HT-29 (cell line): ENCODE measurements at regions not wholly inside any gene's neighbourhood (a gene's known extent, or its start where the extent isn't known, plus 50 kb on each side); places are given as distances from the start of the nearest gene placed in this dataset.

ENCODE experiments used
- DNase-seq: peaks from one replicate; pipeline ENCODE4 v3.0.0-alpha.2; 2015; ENCODE audit warnings: low spot score

DNA sequence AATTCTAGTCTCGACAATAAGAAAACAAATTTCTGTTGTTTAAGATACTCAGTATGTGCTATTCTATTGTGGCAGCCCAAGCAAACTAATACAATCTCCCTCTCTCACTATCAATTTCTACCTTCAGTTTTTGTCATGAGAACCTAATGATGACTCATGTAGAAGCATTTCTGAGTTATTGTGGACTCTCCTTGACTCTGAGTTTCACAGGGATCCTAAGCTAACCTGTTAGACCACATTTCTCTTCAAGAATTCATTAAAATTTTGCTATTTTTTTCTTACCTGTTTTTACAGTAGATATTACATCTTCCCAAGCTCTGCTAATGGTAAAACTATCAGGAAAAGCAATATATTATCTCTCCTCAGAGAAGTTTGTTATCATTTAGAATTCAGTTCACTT, 599.1 kb upstream of the TYRP1 start:
- no peak for DNase-seq

DNA sequence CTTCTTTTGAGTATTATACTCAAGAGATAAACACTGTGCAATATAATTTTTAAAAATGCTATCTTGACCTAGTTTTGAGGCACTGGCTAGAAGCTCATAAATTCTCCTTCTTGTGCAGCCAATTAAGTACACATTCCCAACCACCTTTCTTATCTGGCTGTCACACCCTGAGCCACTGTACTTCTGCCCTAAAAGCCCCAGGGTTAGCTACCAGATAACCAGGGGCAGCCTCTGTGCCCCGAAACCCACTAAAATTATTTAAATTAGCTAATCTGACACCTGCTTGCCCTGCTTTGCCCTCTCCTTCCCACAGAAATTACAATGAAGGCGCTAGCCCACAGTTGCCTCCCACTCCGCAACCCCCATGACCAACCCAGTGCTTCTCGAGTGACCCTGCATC, 597.3 kb upstream of the TYRP1 start:
- DNase-seq: no peak

DNA sequence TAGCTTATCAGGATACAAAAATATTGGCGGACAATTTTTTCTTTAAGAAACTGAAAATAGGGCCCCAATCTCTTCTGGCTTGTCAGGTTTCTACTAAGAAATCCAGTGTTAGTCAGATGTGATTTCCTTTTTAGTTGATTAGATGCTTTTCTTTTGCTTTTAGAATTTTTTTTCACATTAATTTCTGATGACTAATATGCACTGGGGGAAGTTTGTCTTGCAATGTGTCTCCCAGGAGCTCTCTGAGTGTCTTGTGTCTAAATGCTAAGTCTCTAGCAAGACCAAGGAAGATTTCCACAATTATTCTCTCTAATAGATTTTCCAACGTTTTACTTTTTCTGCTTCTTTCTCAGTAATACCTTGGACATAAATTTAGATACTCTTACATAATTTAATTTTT, 559.8 kb upstream of the TYRP1 start:
- DNase-seq: no peak

DNA sequence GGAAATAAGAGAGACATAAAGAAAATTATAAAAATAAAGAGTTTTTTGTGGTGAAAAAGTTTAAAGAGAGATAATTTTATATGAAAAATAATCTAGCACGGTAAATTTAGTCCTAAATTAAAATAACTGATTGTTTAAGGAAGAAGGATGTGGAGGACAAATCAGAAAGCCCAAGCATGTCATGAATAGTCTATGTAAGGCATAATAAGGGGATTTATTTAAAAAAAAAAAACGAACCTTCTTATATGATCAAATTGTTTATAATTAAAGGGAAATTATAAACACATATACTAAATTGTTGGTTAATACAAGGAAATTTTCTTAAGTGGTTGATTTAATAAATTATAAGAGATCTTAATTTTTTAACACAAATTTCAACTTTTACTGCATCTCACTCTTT, 551.8 kb upstream of the TYRP1 start:
- DNase-seq: no peak

DNA sequence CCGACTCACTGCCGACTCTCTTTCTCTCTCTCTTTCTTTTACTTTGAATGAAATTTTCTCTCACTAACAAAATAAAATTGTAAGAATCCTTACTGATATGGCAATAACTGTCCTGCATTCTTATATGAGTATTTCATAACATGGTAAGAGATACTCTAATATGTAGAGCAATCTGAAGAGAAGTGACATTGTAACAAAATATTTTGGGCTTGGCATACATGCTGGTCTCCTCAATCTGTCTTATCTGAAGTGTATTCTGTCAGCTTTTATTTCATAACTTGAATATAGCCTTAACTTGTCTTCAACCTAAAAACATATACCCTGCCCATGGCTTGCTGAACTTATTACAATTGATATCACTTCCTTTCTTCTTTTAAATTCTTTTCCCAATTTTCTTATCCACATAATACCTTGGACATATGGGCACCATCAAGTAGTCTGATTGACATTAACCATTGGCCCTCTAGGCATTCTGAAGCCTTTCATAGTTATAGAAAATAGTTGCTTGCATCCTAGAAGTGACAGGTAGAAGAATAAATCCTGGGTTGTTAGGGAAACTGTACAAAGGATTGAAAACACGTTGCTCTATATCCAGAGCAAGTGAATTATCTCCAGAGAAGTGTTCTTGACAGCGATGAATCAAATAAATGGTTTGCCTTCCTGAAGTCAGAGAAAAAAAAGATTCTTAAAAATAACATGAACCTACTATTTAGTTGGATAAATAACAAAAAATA, 537.6 kb upstream of the TYRP1 start:
- no peak for DNase-seq

DNA sequence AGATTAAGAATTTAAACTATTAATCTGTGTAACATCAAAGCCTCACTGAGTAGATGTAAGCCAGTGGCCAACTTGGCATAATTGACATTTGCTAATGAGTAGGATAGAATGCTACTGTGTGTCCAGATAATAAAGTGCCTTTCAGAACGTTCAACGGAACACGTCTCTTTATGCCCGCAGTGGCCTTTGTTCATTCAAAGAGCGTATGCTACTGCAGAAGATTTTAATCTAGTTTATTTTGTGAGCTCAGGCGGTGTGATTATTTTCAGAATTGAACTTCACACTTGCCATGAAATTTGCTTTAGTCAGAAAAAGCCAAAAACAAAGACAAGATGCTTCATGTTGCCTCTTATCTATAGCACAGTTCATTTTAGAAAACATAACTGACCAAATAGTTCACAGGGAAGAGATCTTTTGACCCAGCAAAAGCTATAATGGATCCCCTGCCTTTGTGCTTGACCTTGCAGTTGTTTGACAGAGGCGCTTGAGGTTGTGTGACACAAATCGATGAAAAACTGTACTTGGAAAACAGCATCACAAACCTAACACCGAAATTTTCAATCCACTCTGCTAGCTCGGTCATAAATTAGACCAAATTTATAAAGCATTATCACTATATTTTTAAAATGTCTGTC, 530.9 kb upstream of the TYRP1 start:
- no peak for DNase-seq

DNA sequence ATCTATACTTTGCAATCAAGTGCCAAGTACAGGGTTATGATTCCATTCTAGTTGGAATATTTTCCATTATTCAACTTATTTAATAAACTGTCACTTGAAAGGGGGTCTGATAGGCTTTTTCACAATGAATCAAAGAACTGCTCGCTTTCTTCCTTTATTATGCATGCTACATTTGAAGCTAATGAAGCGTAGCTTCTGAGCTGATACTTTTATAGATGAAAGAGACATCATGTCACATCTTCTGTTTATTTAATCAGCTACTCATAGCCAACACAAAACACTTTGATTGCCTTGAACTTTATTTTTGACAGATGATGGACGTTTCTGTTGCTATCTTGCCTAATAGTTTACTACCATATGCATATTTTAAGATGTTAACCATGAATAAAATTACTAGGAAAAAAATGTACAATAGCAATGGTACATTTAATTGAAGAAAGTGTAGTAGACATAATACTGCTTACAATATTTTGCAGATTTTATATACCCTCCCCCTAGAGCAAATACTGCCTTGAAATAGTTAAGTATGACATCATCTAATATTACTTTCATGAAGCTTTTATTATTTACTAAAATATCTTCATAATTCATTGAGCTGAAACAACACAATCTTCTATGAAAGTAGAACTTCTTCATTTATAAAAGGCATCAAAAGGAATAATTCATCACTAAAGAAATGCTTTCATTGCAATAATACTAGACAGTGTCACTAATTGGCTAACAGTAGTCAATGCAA, 529.3 kb upstream of the TYRP1 start:
- no peak for DNase-seq

DNA sequence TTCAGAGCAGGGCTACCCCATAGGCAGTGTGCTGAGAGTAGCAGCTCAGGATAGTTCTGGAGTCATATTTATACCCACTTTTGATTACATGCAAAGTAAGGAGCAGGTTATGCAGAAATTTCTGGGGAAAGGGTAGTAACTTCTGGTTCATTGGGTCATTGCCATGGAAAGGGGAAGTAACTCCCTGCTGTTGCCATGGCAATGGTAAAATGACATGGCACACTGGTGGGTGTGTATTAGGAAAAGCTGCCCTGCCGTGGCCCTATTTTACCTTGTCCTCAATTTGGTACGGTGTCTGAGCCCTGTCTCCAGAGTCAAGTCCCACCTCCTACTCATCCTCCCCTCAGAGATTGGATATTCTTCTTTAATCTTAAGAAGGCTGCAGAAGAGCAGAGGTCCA, 526.7 kb upstream of the TYRP1 start:
- no peak for DNase-seq

DNA sequence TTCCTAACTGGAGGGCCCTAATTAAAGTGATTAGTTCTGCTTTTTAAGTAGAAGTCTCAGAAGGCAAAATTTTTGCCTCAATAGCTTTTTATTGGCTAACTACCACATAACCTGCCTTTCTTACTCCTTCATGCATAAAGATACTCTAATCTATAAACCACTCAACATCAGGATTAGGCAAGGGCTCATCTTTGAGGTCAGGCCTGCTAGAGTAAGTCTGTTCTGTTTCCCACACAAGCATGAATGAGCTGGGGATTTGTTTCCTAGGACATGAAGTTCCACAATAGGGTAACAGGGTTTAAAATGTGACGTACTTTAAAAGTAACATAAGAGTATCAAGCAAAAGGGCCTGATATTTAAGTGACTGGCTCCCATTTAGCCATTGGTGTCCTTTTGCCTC, 522.7 kb upstream of the TYRP1 start:
- no peak for DNase-seq

DNA sequence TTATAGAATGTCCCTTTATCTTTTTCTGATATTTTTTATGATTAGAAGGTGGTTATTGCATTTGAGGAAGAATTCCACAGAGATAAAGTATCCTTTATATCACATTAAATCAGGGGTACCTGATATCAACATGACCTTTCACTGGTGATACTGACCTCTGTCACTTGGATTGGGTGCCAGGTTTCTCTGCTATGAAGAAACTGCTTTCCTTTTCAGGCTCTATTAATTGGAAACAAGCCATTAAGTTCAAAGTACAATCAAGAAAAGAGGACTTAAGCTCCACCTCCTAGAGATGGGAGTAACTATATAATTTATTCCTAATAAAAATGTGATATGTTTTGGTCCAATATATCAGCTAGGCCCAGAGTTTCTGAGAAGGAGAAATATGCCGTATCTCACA, 514.6 kb upstream of the TYRP1 start:
- no peak for DNase-seq

DNA sequence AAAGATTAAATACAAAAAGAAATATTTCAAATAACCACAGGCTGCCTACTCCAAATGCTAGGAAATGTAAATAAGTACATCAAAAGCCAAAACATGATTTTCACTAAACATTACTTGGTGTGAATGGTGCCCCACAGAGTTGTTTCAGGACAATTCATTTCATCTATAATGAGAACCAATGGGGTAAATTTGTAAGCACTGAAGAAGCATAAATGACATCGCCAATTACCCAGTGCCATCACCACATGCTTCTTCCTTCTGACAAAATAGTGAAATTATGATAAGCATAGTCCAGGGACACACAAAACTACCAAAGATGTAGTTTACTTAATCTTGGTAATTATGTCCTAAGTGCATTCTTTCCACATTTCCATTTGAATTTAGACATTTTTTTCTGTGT, 510.4 kb upstream of the TYRP1 start:
- DNase-seq: no peak

DNA sequence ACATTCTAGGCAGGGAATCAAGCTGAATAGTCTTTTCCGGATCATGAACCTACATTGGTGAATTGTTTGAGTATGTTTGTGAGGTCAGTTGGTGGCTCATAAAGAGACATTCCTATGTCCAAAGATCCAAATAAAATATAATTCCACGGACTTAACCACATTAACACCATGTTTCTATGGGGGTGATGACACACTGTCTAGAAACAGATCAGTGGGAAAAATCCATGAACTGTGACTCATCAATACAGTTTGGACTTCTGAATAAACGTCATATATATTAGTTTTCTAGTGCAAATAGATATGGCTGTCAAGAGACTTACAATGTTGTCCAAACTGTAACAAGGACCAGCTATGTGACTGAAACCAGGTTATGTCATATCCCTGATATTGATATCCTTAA, 509.9 kb upstream of the TYRP1 start:
- DNase-seq: no peak

DNA sequence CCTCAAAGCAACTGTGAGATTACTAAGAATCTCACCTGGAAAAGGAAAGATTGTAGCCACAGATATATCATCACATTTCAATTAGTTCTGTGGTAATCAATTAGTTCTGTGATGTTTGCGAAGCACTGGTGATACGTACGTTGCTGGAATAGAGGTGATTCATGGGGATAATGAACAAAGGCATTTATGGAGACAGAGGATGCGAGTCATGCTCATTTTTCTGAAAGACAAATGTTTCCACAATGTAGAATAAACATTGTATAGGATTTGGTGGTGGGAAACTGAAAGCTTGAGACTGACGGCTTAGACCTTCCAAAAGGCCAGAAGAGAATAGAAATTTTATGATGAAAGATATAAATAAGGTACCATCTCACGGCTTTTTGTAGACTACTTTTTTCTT, 507.3 kb upstream of the TYRP1 start:
- no peak for DNase-seq

DNA sequence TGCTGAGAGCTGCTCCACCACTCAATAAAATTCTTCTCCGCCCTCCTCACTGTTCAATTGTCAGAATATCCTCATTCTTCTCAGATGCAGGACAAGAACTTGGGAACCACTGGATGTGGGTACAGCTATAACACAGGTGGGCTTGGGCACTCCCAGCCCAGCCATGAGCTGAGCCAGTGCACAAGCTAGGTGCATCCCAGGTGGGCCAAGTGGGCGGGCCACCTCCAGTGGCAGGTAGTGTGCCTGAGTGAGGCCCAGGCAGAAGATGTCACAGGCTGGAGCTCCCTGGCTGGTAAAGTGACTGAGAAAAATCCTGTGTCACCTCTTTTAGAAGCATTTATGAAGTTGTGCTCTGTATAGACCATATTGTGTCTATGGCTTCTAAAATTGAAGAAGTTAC, 501.6 kb upstream of the TYRP1 start:
- DNase-seq: no peak

DNA sequence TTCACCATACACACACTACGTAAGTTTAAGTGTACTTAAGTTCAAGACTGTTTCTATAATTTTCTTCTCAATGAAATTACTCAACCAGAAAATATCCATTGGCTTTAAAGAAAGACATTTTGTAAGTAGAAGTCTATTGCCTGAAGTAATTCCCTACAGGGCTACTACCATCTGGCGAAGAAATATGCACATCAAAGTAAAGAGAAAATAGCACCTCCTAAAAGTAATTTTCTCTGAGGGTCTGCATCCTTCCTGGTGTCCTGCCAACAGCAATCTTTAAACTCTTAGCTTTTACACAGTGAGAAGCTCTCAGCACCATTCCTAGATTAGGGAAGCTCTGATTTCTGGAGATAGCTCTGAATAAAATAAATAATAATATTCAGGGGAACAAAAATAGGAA, 498.5 kb upstream of the TYRP1 start:
- no peak for DNase-seq

DNA sequence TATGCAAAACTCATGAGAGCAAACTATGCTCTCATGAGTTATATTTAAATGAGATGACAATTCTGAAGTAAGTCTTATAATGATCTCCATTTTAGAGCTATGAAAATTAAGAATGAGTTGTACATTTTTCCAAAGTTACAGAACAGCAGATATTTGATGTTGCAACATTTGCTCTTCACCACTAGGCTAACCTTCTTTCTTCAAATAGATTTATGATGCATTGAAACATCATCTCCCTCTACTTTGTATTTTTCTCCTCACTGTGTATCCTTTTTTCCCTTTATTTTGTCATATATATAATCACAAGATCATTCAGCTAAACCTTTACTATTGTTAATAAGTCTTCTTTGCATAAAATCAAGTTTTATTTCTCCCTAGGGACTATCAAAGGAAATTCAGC, 497.7 kb upstream of the TYRP1 start:
- DNase-seq: no peak

DNA sequence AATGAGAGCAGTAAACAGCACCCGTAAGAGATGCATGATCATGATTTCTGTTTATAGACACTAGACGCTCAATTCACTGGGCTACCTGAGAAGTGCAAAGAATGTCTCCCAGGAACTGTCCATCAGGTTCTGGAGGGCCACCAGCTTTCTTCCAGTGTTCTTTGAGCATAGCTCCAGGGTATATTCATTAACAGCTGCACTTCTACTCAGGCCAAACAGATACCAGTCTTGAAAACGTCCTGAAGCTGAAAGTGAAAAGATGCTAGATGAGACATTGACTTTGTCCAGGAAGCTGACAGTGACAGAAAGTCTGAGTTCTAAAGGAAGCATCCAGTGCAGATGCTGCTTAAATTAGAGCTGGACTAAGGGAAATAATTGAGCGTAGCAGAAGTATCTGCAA, 488.7 kb upstream of the TYRP1 start:
- no peak for DNase-seq

DNA sequence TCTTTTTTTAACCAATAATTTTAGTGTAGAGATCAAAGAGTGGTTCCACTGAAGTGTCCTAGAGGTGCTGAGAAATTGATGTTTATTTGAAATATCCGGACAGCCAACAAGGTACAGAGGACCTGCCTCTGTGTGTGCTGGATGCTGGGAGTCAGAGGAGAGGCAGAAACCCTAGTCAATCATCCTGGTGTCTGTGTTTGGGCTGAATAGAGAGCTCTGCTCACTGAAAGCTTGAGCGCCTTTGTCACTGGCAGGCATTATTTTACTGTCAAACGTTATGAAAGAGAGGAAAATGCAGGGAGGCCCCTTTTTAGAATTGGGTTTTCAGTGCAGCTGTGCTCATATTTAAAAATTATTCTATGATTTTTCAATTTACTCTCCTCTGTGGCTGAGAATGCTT, 480.3 kb upstream of the TYRP1 start:
- no peak for DNase-seq

DNA sequence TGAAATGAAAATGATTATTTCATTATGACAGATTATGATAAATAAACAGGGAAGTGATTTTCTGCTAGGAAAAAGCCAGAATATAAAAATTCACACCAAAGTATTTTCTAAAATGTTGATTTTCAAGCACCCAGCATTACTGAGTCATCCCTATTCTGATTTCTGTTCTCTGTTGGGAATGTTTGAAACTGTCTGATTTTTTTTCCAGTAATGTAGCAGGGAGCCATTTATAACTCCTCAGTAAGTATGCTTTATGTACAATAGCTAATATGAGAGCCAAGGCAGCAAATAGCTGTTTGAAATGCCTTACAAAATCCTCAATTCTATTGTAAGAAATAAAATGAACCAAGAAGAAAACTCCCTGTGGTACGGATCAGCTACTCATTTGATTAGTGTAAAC, 471.7 kb upstream of the TYRP1 start:
- DNase-seq: no peak

DNA sequence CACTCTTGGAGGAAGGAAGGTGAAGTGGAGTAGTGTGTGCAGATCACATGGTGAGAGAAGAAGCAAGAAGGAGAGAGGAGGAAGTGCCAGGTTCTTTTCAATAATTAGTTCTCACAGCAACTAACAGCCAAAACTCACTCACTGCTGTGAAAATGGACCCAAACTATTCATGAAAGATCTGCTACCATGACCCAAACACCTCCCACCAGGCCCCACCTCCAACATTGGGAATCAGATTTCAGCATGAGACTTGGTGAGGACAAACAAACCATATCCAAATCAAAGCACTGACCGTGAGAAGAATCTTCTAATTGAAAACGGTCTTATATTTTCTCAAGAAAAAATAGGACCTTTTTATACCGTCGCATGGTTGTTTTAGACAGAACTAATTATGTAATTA, 468.7 kb upstream of the TYRP1 start:
- DNase-seq: no peak

DNA sequence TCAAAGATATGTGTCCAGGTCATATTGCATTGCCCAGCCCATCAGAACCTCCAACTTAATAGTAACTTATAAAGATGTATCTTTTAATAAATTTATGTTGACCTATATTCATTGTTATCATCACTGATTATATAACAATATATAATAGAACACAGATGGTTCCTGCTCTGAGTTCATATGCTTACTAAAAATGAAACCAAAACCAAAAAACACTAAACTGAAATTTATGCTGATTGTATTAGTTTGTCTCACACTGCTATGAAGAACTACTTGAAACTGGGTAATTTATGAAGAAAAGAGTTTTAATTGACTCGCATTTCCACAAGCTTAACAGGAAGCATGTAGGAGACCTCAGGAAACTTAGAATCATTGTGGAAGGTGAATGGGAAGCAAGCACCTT, 462.5 kb upstream of the TYRP1 start:
- DNase-seq: no peak

DNA sequence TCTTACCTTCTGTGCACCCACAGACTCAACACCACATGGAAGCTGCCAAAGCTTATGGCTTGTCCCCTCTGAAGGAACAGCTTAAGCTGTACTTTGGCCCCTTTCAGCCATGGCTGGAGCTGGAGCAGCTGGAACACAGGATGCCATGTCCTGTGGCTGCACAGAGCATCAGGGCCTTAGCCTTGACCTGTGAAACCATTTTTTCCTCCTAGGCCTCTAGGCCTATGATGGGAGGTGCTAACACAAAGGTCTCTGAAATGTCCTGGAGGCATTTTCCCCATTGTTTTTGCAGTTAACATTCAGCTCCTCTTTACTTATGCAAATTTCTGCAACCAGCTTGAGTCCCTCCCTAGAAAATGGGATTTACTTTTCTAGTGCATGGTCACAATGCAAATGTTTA, 461.4 kb upstream of the TYRP1 start:
- no peak for DNase-seq

DNA sequence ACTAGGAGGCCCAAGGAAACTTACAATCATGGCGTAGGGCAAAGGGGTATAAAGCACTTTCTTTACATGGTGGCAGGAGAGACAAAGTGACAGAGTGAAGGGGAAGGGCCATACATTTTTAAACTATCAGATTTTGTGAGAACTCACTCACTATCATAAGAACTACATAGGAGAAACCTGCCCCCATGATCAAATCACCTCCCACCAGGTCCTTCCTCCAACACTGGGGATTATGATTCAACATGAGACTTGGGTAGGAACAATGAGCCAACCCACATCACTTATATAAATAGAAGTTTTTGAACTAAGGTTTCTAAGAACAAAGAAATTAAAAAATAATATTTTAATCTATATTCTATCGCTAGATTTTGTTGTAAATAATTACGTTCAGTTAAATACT, 460.3 kb upstream of the TYRP1 start:
- no peak for DNase-seq
